NCI-H2107 (cell line): ENCODE measurements at regions not wholly inside any gene's neighbourhood (a gene's known extent, or its start where the extent isn't known, plus 50 kb on each side); places are given as distances from the start of the nearest gene placed in this dataset.
"Not testable (repeated sequence)": the region's sequence is repeated elsewhere in the genome, so short reads cannot be mapped to it uniquely, and the experiment has no call there.

Experiments used
- DNase-seq: peaks from one replicate; lab custom pipeline; 2025; lab: John Stamatoyannopoulos, UW

DNA sequence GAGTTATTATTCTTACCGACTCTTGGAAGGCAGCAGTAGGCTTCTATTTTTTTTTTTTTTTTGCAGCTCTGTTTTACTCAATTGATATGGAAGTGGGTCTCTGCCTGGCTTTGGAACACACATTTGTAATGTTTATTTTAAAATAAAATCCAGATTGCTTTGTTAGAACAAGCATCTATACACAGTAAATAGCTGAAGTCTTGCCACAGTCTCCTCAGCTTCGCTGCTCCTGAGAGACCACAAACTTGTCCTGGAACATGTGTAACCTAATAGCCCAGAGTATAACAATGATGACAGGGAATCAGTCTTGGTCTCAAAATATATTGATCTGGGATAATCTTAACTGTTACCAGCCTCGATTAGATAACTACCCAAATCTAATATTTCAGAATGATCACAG is 299.8 kb upstream of the NOX3 start:
- no peak for DNase-seq

DNA sequence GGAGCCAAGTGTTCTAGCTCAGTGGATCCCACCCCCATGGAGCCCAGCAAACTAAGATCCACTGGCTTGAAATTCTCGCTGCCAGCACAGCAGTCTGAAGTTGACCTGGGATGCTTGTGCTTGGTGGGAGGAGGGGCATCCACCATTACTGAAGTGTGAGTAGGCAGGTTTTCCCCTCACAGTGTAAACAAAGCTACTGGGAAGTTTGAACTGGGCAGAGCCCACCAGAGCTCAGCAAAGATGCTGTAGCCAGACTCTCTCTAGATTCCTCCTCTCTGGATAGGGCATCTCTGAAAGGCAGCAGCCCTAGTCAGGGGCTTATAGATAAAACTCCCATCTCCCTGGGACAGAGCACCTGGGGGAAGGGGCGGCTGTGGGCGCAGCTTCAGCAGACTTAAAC is 293.1 kb upstream of the NOX3 start:
- not testable (repeated sequence) for DNase-seq

DNA sequence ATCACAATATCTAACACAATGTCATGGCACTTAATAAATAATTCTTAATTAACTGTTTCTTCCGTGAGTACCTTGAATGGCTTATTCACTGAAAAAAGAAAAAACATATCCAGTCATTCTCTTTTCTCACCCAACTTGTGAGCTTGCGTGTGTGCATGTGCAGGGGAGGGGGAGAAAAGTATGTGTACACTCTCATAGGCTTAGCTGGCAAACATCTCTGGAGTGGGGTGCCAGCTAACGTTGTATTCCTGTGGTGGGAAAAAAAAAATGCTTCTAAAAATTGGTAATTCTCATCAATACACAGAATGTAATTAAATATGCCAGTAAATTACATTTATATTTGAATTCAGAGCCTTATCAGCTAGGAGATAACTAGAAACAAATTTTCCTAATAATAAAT is 291.9 kb upstream of the NOX3 start:
- no peak for DNase-seq

DNA sequence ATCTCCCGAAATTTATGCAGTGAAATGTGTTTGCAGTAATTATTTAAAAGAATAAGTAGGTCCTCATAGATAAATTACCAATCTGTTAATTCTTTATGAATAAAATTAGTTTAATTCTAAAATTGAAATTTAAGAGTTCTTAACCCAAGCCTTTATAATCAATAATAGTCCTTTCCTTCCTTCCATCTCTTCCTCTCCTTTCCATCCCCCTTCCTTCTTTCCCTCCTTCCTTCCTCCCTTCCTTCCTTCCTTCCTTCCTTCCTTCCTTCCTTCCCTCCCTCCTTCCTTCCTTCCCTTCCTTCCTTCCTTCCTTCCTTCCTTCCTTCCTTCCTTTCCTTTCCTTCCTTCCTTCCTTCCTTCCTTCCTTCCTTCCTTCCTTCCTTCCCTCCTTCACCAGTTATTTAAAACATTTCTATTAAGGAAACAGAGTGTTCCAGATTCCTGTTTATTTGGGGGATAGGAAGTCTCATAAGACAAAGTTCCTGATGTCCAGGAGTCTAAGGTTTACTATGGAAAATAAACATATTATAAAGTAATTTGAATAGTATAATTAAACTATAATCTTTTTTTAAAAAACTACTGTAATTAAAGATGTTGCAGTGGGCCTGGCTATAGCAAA is 285.3 kb upstream of the NOX3 start:
- DNase-seq = no peak

DNA sequence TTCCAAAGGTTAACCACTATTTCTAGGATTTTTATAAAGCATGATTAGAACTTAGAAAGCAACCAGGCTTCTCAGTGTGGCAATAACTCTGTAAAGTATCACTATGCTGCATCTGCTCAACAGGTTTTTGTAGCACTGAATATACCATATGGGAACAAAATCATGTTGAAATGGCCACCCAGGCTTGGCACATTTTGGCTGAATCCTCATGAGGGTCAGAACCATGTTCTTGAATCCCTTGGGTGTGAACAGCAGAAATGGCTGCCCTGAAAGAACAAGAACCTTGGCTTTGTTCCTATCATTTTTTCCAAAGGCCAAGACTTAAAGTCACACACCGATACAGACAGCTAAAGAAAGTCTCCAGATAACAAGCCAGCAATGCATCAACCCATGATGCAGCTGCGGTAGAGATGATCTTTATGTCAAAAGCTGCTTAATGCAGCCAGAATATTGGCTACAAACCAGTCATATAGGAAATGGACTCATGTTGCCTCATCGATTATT is 283.0 kb upstream of the NOX3 start:
- no peak for DNase-seq

DNA sequence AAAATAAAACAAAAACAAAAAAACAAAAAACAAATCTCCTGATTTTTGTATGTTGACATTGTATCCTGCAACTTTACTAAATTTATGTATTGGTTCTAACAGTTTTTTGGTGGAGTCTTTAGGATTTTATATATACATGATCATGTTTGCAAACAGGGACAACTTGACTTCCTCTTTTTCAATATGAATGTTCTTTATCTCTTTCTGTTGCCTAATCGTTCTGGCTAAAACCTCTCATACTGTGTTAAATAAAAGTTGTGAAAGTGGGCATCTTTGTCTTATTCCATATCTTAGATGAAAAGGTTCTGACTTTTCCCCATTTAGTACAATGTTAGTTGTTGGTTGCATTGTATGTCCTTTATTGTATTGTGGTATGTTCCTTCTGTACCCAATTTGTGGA is 261.7 kb upstream of the NOX3 start:
- no peak for DNase-seq

DNA sequence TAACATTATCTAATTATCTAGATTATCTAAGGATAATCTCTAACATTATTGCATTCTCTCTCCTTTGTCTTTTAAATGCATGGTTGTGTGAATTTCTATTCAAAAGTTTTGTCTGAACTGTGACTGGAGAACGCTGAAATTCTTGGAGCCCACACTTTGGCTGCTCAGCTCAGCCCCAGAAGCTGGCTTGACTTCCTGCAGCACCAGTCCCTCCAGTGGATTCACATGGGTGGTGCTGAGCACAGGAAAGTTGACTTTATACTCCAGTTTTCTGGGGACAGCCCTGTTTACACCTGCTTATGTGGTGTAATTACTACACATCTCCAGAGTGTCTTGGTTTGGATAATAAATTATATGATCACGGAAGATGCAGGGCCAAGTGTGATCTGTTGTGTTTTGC is 255.1 kb upstream of the NOX3 start:
- no peak for DNase-seq

DNA sequence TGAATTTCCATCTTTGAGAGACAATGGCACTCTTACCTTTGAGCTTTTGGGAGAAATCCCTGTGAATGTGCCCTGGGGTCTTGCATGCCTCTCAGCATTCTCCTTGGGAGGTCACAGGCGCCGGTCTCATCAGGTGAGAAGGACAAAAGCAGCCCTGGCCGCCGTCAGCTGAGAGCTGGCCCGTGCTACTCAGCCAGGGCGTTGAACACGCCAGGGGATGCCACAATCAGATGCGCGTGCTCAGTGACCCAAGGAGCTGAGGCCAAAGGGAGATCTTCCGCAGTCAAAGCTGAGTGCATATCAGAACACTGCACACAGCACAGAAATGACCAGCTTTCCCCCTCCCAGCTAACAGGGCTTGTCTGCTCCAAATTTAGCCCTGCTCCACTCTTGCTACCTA is 253.6 kb upstream of the NOX3 start:
- DNase-seq = no peak

DNA sequence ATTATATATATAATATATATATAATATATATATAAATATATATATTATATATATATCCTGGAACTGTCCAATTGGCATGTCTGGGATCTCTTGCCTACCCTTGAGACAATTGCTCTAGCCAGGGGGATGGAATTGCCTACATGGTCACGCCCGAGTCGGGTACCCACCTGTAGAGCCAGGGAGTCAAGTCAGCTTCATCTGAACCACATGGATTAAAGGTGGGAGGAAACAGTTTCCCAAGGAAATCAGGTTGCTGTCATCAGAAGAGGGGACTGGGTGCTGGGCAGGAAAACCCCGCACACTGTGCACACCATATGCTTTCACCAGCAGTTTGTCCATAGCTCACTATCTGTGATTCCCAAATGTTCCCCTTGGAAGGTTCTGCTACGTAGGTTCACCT is 252.5 kb upstream of the NOX3 start:
- DNase-seq = no peak

DNA sequence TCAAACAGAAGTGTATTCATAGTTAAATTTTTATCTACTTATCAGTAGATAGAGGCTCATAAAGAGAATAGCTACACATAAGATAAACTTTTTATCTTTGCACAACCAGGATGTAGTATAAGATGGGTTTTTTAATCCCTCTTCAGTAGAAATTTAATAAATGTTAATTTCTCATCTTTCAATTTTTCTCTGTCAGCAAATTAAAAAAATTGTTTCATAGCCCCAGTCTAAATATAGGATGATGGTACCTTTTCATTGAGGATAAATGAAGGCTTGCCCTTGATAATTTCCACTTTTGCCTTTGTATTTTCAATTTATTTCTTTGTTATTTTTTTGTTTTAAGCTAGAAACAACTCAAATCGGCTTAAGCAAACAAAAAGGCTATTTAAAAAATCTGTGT is 251.2 kb upstream of the NOX3 start:
- DNase-seq = no peak

DNA sequence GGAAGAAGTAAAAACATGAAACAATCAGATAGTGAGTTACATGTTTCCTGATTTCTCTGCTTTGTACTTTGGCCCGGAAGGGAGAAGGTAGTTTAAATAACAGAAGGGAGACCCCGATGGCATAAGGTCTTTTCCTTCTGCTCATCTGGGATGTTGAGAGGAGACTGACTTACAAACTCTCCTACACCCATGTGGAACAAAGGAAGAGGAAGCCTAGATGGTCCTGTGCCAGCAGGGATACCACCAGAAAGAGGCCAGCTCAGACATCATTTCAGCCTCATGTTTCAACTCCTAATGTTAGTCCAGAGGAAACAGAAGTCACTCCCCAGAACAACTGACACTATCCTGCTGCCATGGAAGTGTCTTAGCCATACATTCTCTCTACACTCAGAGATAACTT is 250.7 kb upstream of the NOX3 start:
- no peak for DNase-seq

DNA sequence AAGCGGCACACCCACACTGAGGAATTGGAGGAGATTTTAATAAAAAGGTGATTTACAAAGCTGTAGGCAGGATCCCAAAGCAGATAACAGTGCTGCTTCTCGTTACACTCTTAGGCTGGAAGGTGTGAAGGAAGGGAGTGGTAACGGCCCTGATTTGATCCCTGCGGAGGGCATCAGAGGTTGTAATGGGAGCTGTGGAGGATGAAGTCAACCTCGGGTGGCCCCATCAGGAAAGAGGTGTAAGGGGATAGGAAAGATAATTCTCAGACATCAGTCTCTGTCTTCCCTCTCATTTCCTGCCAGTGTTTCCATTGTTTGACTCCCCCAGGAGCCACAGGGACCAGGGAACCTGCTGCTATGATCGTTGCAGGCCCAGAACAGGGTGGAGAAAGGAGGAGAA is 245.7 kb upstream of the NOX3 start:
- DNase-seq = no peak

DNA sequence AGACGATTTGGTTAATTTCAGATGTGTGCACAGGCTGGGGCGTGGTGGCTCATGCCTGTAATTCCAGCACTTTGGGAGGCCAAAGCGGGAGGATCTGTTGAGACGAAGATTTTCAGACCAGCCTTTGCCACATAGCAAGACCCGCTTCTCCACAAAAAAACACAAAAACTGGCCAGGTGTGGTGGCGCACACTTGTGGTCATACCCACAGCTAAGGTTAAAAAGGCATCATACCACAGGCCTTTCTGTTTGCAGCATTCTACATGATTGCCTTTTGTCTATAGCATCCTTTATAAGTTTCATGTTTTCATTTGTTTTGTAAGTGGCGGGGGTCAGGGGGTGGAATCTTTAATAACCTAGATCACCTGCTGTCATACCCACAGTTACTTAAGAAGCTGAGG is 239.9 kb upstream of the NOX3 start:
- DNase-seq = no peak

DNA sequence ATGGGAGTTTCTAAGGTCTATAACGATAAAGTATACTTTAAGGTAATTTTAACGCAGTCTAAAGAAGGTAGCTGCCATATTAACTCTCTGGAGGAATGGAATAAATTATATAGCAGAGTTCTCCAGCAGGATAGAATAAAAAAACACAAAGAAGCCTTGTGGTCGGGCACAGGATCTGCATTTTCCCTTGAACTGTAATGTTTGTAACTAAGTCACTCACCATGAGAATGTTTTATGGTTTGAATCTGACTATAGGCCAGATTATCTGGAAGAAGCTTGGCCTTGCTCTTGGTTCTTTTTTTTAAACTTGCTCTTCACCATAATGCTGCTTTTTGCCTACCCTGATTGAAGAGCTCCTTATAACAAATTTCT is 238.8 kb upstream of the NOX3 start:
- no peak for DNase-seq

DNA sequence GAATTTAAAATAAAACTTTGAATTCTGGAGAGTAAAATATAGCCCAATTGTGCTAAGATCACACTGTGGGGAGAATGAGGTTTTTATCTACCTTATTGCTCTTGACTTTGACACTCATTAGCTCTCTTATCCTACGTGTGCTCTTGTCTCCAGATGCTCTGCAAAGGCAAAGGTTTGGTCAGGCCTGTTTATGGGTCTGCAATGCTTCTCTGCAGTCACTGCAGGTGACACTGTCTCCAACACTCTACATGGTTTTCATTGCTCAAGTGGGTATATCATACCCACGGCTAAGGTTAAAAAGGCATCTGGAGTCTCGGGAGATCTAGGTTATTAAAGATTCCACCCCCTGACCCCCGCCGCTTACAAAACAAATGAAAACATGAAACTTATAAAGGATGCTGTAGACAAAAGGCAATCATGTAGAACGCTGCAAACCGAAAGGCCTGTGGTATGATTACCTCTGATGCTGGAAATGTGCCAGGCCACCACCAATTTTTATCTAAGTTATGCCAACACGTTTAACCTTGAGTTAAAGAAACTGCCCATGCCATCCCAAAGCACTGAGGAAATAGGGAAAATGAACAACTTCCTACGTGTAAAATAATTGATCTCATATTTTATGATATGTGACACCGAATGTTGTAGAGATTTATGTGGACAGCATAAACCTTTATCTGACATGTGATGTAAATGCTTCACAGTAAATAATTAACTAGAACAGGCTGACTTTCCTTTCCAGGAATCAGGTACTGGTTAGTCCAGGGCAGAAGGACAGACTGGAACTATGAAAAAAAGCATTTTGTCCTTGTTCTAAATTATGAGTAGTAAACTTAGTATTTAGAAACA is 238.2 kb upstream of the NOX3 start:
- peak; percentile 58 for DNase-seq

DNA sequence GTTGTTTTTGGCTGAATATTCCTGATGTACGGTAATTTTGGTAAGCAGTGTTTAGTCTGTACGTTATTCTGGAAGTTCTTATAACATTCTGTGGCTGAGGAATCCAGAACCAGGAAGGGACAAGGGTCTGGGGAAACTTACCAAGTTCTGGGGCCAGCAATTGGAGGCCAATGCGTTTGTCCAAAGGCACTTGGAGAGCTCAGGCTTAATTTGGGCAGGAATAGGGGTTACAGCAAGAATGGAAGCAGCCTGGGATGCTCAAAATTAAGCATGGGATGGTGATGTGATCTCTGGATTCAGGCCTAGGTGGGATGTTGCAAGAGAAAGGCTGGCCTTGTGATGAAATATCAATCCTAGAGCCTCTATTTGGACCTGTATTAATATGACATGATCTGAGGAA is 235.2 kb upstream of the NOX3 start:
- no peak for DNase-seq

DNA sequence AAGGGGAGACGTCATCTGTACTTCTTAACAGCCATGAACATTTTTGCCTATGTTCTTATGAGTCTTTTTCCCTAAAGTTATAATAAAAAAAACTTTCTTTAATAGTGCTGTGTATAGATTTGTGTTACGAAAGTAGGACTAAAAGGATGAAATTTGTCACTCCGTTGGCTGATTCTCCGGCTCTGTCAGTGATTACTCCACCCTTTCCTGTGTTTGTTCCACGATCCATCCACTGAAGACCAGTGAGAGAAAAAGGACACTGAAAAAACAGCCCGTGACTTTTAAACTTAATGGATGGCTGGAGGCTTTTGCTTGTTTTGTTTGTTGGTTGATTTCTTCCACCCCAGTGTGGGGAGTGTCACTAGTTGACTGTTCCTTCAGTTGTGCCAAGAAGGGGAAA is 232.0 kb upstream of the NOX3 start:
- no peak for DNase-seq

DNA sequence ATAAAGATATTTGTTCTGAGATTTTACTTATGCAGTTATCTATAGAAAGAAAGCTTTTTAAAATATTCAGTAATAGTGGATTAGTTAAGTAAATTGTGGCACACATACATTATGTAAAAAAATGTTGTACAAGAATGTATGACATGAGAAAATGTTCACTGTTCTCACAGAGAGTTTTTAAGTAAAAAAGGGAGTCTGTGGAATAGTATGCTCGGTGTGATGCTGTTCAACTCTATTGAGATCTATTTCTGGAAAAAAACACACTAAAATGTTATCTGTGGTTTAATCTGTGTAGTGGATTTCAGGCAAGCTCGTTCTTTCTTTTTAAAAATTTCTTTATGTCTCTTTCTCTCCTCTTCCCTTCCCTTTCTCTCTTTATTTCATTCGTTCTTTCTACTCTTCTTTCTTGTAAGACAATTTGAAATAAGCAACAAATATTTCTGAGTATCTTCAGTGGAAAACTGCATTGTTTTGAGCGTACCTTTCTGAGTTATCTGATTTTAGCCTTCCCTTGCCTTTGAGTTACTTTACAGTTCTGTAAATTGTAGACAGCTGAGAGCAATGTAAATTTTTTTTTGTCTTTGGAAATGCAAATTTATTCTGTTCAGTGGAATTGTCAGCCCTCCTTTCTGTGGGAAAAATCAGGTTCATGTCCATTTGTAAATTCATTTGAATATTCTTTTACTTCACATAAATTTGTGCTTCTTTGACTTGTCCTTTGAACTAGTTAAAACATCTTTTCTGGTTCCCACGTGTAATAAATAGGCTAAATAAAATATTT is 229.0 kb upstream of the NOX3 start:
- DNase-seq = no peak

DNA sequence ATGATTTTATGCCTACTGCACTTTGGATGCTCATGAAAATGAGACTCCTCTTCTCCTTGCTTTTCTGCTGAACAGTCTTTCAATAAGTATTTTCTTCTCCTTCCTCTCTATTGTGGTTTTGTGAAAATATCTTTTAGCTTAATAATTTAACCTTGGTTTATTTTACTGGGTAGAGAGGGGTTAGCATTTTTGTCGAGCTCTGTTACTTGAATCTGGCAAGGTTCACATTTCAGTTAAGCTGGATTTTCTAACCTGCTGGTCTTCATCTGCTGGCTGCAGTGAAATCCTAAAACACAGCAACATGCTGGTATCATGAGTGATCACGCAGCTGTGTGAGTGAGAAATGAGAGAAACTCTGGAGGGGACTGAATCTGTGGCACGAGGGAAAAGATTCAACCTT is 222.7 kb upstream of the NOX3 start:
- no peak for DNase-seq

DNA sequence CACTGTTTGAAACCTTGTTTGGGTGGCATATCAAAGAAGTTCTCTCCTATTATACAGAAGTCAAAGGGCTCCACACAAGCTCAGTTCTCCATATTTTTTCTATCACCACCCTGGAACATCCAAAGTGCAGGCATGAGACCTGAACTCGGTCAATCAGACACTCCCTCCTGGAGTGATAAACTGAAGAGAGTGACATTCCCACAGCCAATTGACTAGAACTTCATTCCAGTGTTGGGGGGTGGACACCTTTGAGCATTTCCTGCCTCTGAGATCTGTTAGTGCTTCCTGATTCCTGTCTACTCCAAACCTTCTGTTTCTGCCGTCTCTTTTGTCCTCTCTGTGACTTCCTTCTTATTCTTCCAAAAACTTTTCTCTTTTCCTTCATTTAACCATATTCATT is 220.7 kb upstream of the NOX3 start:
- DNase-seq = no peak

DNA sequence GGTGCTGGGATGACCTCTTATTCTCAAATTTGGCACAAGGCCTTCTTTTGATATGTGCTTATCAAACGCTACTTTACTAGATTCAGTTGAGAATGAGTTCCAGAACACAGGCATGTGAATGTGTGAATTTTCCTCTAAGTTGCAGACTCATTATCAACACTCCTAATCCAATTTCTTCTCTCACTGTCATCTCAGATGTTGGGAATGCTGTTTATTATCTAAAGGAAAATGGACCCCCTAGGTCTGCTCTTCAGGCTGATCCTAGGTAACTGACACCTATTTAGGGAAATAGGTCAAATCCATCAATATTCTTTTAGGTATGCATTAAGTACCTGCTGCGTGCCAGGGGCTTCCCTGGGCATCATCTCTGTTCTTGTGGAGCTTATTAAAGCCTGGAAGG is 215.0 kb upstream of the NOX3 start:
- no peak for DNase-seq

DNA sequence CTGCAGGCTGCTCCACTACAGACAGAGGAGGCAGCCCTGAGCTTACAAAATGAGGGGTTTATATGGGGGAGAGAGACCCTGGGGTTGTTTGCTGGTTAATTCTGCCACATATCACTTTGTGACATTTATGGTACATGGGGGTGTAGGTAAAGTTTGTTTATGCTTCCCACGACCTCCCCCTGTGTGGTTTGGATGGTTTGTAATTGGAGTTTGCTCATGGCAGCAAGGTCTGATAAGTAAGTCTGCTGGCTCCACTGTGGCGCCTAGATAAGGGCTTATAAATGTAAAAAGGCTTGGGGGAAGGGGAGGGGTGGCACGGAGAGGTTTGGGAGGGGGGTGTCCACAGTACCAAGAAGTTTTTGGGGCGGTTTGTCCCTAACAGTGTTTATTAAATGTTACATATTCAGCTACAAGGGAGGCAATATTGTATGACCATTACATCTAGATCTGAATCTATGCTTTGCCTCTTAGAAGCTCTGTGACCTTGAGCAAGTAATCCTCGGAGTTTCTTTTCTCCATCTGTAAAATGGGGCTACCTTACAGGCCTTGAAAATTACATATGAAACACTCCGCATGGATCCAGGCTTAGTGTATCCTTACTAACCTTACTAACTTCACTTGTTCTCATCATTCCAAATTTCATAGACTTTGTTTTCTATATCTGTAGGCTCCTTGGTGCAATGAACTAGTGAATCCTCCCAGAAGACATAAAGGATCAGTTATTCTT is 204.8 kb upstream of the NOX3 start:
- no peak for DNase-seq
